Smooth muscle cell (in vitro differentiated cells): ENCODE measurements at regions not wholly inside any gene's neighbourhood (a gene's known extent, or its start where the extent isn't known, plus 50 kb on each side); places are given as distances from the start of the nearest gene placed in this dataset.

ENCODE experiments used
- DNase-seq: peaks from one replicate; lab custom pipeline; 2025; ENCODE audit not compliant: unreplicated experiment; lab: John Stamatoyannopoulos, UW
- H2AFZ ChIP-seq: fragments of 200-600 bp; sonication (generic); 2 replicates; pipeline ENCODE4 v1.6.0; 2016; ENCODE audit warnings: antibody characterized with exemption, low read depth, mild to moderate bottlenecking
- H3F3A ChIP-seq: fragments of 200-600 bp; sonication (generic); 2 replicates; pipeline ENCODE4 v1.6.0; 2017; ENCODE audit warnings: antibody characterized with exemption, low read depth
- H3K27ac ChIP-seq: fragments of 200-600 bp; sonication (generic); 2 replicates; pipeline ENCODE4 v1.5.1; 2016; ENCODE audit warnings: low read depth, mild to moderate bottlenecking
- H3K27me3 ChIP-seq: fragments of 200-600 bp; sonication (generic); 2 replicates; pipeline ENCODE4 v1.6.1; 2016; ENCODE audit warnings: low read depth, mild to moderate bottlenecking
- H3K36me3 ChIP-seq: fragments of 200-600 bp; sonication (generic); 2 replicates; pipeline ENCODE4 v1.5.1; 2016; ENCODE audit warnings: low read depth
- H3K4me1 ChIP-seq: fragments of 200-600 bp; sonication (generic); 2 replicates; pipeline ENCODE4 v1.5.1; 2016; ENCODE audit warnings: low read depth
- H3K4me2 ChIP-seq: fragments of 200-600 bp; sonication (generic); 2 replicates; pipeline ENCODE4 v1.6.0; 2016; ENCODE audit warnings: mild to moderate bottlenecking
- H3K4me3 ChIP-seq: fragments of 200-600 bp; sonication (generic); 2 replicates; pipeline ENCODE4 v1.5.1; 2016; ENCODE audit warnings: mild to moderate bottlenecking
- H3K79me2 ChIP-seq: fragments of 200-600 bp; sonication (generic); 2 replicates; pipeline ENCODE4 v1.6.0; 2016; ENCODE audit warnings: low read depth, mild to moderate bottlenecking
- H3K9ac ChIP-seq: fragments of 200-600 bp; sonication (generic); 2 replicates; pipeline ENCODE4 v1.6.0; 2016; ENCODE audit warnings: low read depth
- H3K9me3 ChIP-seq: fragments of 200-600 bp; sonication (generic); replicated peaks from 2 replicates; pipeline ENCODE4 v1.5.1; 2016; ENCODE audit warnings: low read depth
- H4K20me1 ChIP-seq: fragments of 200-600 bp; sonication (generic); 2 replicates; pipeline ENCODE4 v1.6.0; 2016; ENCODE audit warnings: low read depth
- WGBS: methylation state at CpG from one replicate; pipeline ENCODE4 v1.1.7; 2016; ENCODE audit warnings: low lambda C conversion rate; 5-methylcytosine and 5-hydroxymethylcytosine counted together
- TF ChIP-seq, protein P1 (sequence below): fragments of 200-600 bp; sonication (generic); IDR thresholded peaks from 2 replicates; pipeline ENCODE4 v1.5.1; 2017; ENCODE audit warnings: borderline replicate concordance, mild to moderate bottlenecking, antibody characterized with exemption; ENCODE audit not compliant: insufficient read depth, poor library complexity, severe bottlenecking

DNA sequence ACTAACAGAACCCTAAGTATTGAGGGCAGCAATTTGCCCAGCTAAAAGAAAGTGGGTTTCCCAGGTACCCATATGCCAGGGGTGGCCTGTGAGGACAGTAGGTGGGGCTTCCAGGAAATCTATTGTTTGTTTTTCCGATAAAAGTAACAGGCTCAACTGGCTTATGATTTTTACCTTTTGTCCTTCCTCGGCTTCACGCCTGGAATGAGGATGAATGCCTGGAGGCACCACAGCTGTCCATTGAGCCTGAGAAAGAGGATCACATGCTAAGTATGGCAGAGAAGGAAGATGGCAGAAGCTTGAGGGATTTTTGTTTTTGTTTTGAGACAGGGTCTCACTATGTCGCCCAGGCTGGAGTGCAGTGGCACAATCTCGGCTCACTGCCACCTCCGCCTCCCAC lies 84.1 kb downstream of the KLF4 start:
- WGBS, result 92% methylated on average over 6 of the region's 6 CpGs

DNA sequence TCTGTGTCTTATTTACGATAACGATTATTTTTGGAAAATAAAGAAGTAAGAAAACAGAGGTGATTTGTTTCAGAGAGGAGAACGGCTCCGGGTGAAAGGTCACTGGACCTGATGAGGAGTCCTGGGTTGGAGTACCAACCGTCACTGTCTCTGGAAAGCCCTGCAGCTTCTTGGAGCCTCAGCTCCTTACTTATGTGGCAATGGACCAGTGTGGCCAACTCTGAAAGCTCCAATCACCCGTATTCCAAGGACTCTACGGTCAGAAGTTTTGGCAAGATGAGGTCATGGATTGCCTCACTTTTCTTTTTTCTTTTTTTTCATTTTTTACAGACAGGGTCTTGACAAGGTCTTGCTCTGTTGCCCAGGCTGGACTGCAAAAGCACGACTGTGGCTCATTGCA lies 84.8 kb downstream of the KLF4 start:
- Histone ChIP-seq H3K9ac (no peak overlapping the region), H3F3A (no peaks in the 10 kb centered on the region), H3K4me1 (no peaks in the 10 kb centered on the region), H2AFZ (no peak overlapping the region), H4K20me1 (no peaks in the 10 kb centered on the region), H3K36me3 (no peaks in the 10 kb centered on the region), H3K27ac (no peak overlapping the region), H3K4me2 (no peak overlapping the region), H3K79me2 (no peaks in the 10 kb centered on the region), H3K9me3 (no peaks in the 10 kb centered on the region), H3K27me3 (no peaks in the 10 kb centered on the region), H3K4me3 (no peak overlapping the region)
- TF ChIP-seq, protein P1, sequence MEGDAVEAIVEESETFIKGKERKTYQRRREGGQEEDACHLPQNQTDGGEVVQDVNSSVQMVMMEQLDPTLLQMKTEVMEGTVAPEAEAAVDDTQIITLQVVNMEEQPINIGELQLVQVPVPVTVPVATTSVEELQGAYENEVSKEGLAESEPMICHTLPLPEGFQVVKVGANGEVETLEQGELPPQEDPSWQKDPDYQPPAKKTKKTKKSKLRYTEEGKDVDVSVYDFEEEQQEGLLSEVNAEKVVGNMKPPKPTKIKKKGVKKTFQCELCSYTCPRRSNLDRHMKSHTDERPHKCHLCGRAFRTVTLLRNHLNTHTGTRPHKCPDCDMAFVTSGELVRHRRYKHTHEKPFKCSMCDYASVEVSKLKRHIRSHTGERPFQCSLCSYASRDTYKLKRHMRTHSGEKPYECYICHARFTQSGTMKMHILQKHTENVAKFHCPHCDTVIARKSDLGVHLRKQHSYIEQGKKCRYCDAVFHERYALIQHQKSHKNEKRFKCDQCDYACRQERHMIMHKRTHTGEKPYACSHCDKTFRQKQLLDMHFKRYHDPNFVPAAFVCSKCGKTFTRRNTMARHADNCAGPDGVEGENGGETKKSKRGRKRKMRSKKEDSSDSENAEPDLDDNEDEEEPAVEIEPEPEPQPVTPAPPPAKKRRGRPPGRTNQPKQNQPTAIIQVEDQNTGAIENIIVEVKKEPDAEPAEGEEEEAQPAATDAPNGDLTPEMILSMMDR, result no peak
- DNase-seq, result no peak
- WGBS, result 93% methylated on average over 8 of the region's 8 CpGs

More for the DNA sequence above, 84.1 kb downstream of the KLF4 start:
- no peak for DNase-seq
- Histone ChIP-seq H3K9ac (no peak overlapping the region), H3K4me2 (no peak overlapping the region), H3K4me3 (no peak overlapping the region), H3K9me3 (no peaks in the 10 kb centered on the region), H3K36me3 (no peaks in the 10 kb centered on the region), H3K27ac (no peak overlapping the region), H3K79me2 (no peaks in the 10 kb centered on the region), H3K27me3 (no peaks in the 10 kb centered on the region), H3F3A (no peaks in the 10 kb centered on the region), H3K4me1 (no peaks in the 10 kb centered on the region), H2AFZ (no peak overlapping the region), H4K20me1 (no peaks in the 10 kb centered on the region)
- TF ChIP-seq, protein P1, result no peak

DNA sequence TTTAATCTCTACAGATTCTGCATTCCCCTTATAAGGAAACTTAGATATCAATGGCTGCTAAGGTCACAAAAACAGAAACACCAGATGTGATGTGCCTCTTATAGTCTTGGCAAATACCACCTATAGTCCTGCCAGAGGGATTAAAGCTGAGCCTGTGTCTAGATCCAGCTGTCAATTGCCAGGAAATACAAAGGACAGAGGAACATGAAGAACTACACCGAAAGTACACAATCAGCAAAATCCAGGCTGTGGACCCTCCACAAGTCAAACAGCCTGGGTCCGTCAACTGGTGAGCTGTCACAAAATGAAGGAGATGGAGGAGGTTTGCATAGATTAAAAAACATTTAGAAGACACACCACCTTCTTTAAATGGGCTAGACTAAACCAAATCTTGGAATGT lies 85.4 kb downstream of the KLF4 start:
- DNase-seq, result no peak
- 50% methylated on average over 2 of the region's 2 CpGs for WGBS

More for the DNA sequence above, 85.4 kb downstream of the KLF4 start:
- no peaks in the 10 kb centered on the region for H3K36me3 ChIP-seq
- no peaks in the 10 kb centered on the region for H3K9me3 ChIP-seq
- no peak overlapping the region for H3K27ac ChIP-seq
- H4K20me1 ChIP-seq, result no peaks in the 10 kb centered on the region
- no peaks in the 10 kb centered on the region for H3K4me1 ChIP-seq
- no peak overlapping the region for H2AFZ ChIP-seq
- H3K27me3 ChIP-seq, result no peaks in the 10 kb centered on the region
- TF ChIP-seq, protein P1, result no peak
- H3K79me2 ChIP-seq, result no peaks in the 10 kb centered on the region
- no peak overlapping the region for H3K4me3 ChIP-seq
- H3F3A ChIP-seq, result no peaks in the 10 kb centered on the region
- no peak overlapping the region for H3K9ac ChIP-seq
- no peak overlapping the region for H3K4me2 ChIP-seq
